HG03378 (cell line): ENCODE measurements at regions not wholly inside any gene's neighbourhood (a gene's known extent, or its start where the extent isn't known, plus 50 kb on each side); places are given as distances from the start of the nearest gene placed in this dataset.

ENCODE experiments used
- ATAC-seq: cut with Tn5 transposase; IDR thresholded peaks from one replicate; pipeline ENCODE4 v1.9.1; 2021; ENCODE audit warnings: mild to moderate bottlenecking, moderate library complexity; ENCODE audit not compliant: unreplicated experiment

GRCh38 chr9:4386819-4387218, 87.0 kb upstream of the GLIS3 start:
- peak; percentile 44 for ATAC-seq

- no peak for ATAC-seq
Observed at GRCh38 chr9:4384750-4385149, 84.9 kb upstream of the GLIS3 start.

GRCh38 chr9:4382722-4383317, 83.0 kb upstream of the GLIS3 start:
- no peak for ATAC-seq

GRCh38 chr9:4381744-4382143, 81.9 kb upstream of the GLIS3 start:
- ATAC-seq: no peak

- no peak for ATAC-seq
Observed at GRCh38 chr9:4380406-4380805, 80.5 kb upstream of the GLIS3 start.

GRCh38 chr9:4375424-4376200, 75.7 kb upstream of the GLIS3 start:
- no peak for ATAC-seq

- no peak for ATAC-seq
Observed at GRCh38 chr9:4371108-4371507, 71.2 kb upstream of the GLIS3 start.

- ATAC-seq: no peak
Observed at GRCh38 chr9:4370501-4370900, 70.6 kb upstream of the GLIS3 start.

GRCh38 chr9:4366591-4367330, 66.9 kb upstream of the GLIS3 start:
- ATAC-seq: no peak

GRCh38 chr9:4365055-4365454, 65.2 kb upstream of the GLIS3 start:
- no peak for ATAC-seq

- no peak for ATAC-seq
Observed at GRCh38 chr9:4362281-4362680, 62.4 kb upstream of the GLIS3 start.

GRCh38 chr9:4359016-4359415, 59.1 kb upstream of the GLIS3 start:
- no peak for ATAC-seq

GRCh38 chr9:4357929-4358328, 58.1 kb upstream of the GLIS3 start:
- ATAC-seq: no peak

- ATAC-seq: no peak
Observed at GRCh38 chr9:4356306-4356705, 56.4 kb upstream of the GLIS3 start.

GRCh38 chr9:4353236-4353635, 53.4 kb upstream of the GLIS3 start:
- no peak for ATAC-seq

GRCh38 chr9:4349816-4350418, 50.0 kb upstream of the GLIS3 start:
- ATAC-seq: no peak
